PC-3 (cell line): ENCODE measurements at regions not wholly inside any gene's neighbourhood (a gene's known extent, or its start where the extent isn't known, plus 50 kb on each side); places are given as distances from the start of the nearest gene placed in this dataset.

Experiments
- EZH2 ChIP-seq: fragments of 300-600 bp; sonication (generic); IDR thresholded peaks from one replicate; pipeline ENCODE4 v1.6.1; 2017; ENCODE audit warnings: antibody characterized with exemption, mild to moderate bottlenecking, low read length; ENCODE audit not compliant: unreplicated experiment
- EZH2phosphoT487 ChIP-seq: fragments of 300-600 bp; sonication (generic); IDR thresholded peaks from 2 replicates; pipeline ENCODE4 v1.6.1; 2018; ENCODE audit warnings: mild to moderate bottlenecking, antibody characterized with exemption, low read length, borderline replicate concordance
- TF ChIP-seq, protein P1 (sequence below): fragments of 300-600 bp; sonication (generic); conservative IDR thresholded peaks from 2 replicates; pipeline ENCODE4 v1.5.1; 2017; ENCODE audit warnings: antibody characterized with exemption, low read depth, mild to moderate bottlenecking, low read length

DNA sequence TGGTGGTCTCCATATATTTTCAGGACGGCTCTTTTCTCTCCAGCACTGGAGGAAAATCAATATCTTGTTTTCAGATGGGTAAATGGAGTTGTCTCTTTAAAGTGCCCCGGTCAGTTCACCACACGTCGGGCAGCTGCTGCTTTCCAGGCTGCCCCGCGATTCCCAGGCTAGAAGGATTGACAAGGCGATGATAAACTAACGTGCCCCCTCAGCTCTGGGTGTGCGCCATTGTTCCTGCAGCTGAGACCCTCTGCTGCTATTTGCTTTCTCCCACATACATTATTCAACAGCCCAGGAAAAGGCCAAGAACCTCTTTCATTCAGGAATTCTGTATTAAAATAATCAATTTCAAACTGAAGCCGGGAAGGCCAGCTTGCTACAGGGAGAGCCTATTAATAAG is 254.5 kb downstream of the SOX3 start:
- no peak for TF ChIP-seq EZH2
- TF ChIP-seq, protein P1, sequence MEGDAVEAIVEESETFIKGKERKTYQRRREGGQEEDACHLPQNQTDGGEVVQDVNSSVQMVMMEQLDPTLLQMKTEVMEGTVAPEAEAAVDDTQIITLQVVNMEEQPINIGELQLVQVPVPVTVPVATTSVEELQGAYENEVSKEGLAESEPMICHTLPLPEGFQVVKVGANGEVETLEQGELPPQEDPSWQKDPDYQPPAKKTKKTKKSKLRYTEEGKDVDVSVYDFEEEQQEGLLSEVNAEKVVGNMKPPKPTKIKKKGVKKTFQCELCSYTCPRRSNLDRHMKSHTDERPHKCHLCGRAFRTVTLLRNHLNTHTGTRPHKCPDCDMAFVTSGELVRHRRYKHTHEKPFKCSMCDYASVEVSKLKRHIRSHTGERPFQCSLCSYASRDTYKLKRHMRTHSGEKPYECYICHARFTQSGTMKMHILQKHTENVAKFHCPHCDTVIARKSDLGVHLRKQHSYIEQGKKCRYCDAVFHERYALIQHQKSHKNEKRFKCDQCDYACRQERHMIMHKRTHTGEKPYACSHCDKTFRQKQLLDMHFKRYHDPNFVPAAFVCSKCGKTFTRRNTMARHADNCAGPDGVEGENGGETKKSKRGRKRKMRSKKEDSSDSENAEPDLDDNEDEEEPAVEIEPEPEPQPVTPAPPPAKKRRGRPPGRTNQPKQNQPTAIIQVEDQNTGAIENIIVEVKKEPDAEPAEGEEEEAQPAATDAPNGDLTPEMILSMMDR = no peak
- TF ChIP-seq EZH2phosphoT487 = no peak
